ENCODE measurements at regions not wholly inside any gene's neighbourhood (a gene's known extent, or its start where the extent isn't known, plus 50 kb on each side); places are given as distances from the start of the nearest gene placed in this dataset.

DNA sequence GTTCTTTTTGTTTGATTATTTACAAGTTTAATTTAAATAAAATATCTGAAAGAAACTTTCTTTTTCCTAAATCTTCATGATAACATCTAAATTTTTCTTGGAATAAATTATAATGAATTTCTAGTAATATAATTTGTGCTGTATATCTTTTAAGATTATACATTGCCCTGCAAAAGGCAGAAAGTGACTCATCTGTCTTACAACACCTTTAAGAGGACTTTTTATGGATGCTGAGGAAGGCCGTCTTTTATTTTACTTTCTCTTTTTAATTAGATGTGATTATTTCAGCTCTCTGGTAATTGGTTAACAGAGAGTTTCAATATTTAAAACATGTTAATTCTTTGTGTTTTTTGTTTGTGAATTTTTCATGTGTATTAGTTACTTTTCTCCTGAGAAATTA, 598.4 kb downstream of the RPL10L start:
- TF ChIP-seq EGR1 (IDR thresholded peaks at IDR 0.05) (no peak), RAD21 (IDR thresholded peaks at IDR 0.05; ENCODE audit: low read depth) (no peak), NFIC (IDR thresholded peaks at IDR 0.05) (no peak), FOXM1 (IDR thresholded peaks at IDR 0.05; ENCODE audit: borderline replicate concordance, low read depth) (no peak), ZBTB7A (IDR thresholded peaks at IDR 0.05; ENCODE audit: low read depth) (no peak), CREB1 (IDR thresholded peaks at IDR 0.05; ENCODE audit: low read depth) (no peak), YY1 (IDR thresholded peaks at IDR 0.05; ENCODE audit: low read depth) (no peak), TAF1 (IDR thresholded peaks at IDR 0.05; ENCODE audit: low read depth) (no peak), TEAD4 (IDR thresholded peaks at IDR 0.05) (no peak)
- TF ChIP-seq, protein P1, sequence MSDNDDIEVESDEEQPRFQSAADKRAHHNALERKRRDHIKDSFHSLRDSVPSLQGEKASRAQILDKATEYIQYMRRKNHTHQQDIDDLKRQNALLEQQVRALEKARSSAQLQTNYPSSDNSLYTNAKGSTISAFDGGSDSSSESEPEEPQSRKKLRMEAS (IDR thresholded peaks at IDR 0.05), result no peak
